DND-41 (cell line): ENCODE measurements at regions not wholly inside any gene's neighbourhood (a gene's known extent, or its start where the extent isn't known, plus 50 kb on each side); places are given as distances from the start of the nearest gene placed in this dataset.

Experiments
- ATAC-seq: fragments of 200-7000 bp; cut with Tn5 transposase; 3 replicates; pipeline ENCODE4 v1.9.1; 2021; ENCODE audit warnings: low read depth; ENCODE audit not compliant: insufficient read depth
- DNase-seq: peaks from one replicate; pipeline ENCODE4 v3.0.0-alpha.2; 2020
- H2AFZ ChIP-seq: 2 replicates; pipeline ENCODE4 v1.6.0; 2012; ENCODE audit warnings: low read depth, low read length
- H3K27ac ChIP-seq: 2 replicates; pipeline ENCODE4 v1.5.1; 2012; ENCODE audit warnings: low read length, inconsistent platforms
- H3K27me3 ChIP-seq: fragments of 200-600 bp; sonication (generic); 2 replicates; pipeline ENCODE4 v1.6.0; 2012; ENCODE audit warnings: low read length, mild to moderate bottlenecking, inconsistent platforms; ENCODE audit not compliant: insufficient read depth, poor library complexity
- H3K36me3 ChIP-seq: 2 replicates; pipeline ENCODE4 v1.5.1; 2012; ENCODE audit warnings: low read length, inconsistent platforms; ENCODE audit not compliant: insufficient read depth
- H3K4me1 ChIP-seq: 2 replicates; pipeline ENCODE4 v1.5.1; 2012; ENCODE audit warnings: mild to moderate bottlenecking, low read length; ENCODE audit not compliant: insufficient read depth
- H3K4me2 ChIP-seq: 2 replicates; pipeline ENCODE4 v1.6.0; 2012; ENCODE audit warnings: mild to moderate bottlenecking, moderate library complexity, low read length, inconsistent platforms; ENCODE audit not compliant: insufficient read depth
- H3K4me3 ChIP-seq, 2 experiments: fragments of 200-600 bp in 1 of 2; shearing (Covaris generic) in 1 of 2; 2 replicates each; pipeline ENCODE4 v1.5.1; 2012 to 2016; ENCODE audit warnings: inconsistent platforms in 2 of 2, low read length in 2 of 2, mild to moderate bottlenecking in 2 of 2, low read depth in 1 of 2, moderate library complexity in 1 of 2
- H3K79me2 ChIP-seq: 2 replicates; pipeline ENCODE4 v1.6.0; 2012; ENCODE audit warnings: low read length, inconsistent platforms; ENCODE audit not compliant: insufficient read depth
- H3K9ac ChIP-seq: 2 replicates; pipeline ENCODE4 v1.6.0; 2012; ENCODE audit warnings: low read depth, mild to moderate bottlenecking, inconsistent platforms, low read length, moderate library complexity
- H3K9me3 ChIP-seq: 2 replicates; pipeline ENCODE4 v1.5.1; 2012; ENCODE audit warnings: low read length, moderate library complexity, mild to moderate bottlenecking, inconsistent platforms; ENCODE audit not compliant: insufficient read depth, severe bottlenecking
- H4K20me1 ChIP-seq: 2 replicates; pipeline ENCODE4 v1.6.0; 2012; ENCODE audit warnings: low read length; ENCODE audit not compliant: insufficient read depth
- EZH2 ChIP-seq: IDR thresholded peaks from 3 replicates; pipeline ENCODE4 v1.6.1; 2012; ENCODE audit warnings: borderline replicate concordance, low read depth, mild to moderate bottlenecking, moderate library complexity, low read length, inconsistent platforms; ENCODE audit not compliant: severe bottlenecking
- TF ChIP-seq, protein P1 (sequence below): IDR thresholded peaks from 2 replicates; pipeline ENCODE4 v1.5.1; 2012; ENCODE audit warnings: borderline replicate concordance, low read length, moderate library complexity, mild to moderate bottlenecking; ENCODE audit not compliant: poor library complexity, severe bottlenecking; ENCODE audit errors: extremely low read depth

DNA sequence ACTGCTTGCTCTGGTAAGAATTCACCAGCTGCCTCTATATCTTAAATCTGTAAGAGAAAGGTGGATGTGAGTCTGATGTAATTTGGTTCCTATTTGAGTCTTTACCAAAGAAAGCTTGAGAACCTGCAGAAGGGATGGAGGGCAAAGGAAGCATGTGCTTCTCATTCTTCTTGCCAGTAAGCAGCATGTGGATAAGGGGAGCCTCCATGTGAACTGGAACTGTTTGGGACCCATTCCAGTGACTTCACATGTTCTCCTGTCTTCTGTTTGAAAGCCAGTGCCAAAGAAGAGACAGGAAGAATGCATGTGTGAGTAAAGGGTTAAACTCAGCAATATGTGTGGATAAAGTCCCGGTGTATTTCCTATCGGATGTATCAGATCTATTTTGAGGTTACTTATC lies 119.6 kb upstream of the ADGRL2 start:
- Histone ChIP-seq H3K4me3 (no peak overlapping the region), H3K27me3 (no peaks in the 10 kb centered on the region), H3K4me1 (no peaks in the 10 kb centered on the region), H3K79me2 (no peaks in the 10 kb centered on the region), H4K20me1 (no peaks in the 10 kb centered on the region), H3K4me2 (no peak overlapping the region), H3K9me3 (no peaks in the 10 kb centered on the region), H3K27ac (no peak overlapping the region), H3K9ac (no peak overlapping the region), H3K36me3 (no peaks in the 10 kb centered on the region), H2AFZ (no peak overlapping the region)
- no peak for DNase-seq
- no peak for ATAC-seq
- TF ChIP-seq EZH2: no peak
- TF ChIP-seq, protein P1, sequence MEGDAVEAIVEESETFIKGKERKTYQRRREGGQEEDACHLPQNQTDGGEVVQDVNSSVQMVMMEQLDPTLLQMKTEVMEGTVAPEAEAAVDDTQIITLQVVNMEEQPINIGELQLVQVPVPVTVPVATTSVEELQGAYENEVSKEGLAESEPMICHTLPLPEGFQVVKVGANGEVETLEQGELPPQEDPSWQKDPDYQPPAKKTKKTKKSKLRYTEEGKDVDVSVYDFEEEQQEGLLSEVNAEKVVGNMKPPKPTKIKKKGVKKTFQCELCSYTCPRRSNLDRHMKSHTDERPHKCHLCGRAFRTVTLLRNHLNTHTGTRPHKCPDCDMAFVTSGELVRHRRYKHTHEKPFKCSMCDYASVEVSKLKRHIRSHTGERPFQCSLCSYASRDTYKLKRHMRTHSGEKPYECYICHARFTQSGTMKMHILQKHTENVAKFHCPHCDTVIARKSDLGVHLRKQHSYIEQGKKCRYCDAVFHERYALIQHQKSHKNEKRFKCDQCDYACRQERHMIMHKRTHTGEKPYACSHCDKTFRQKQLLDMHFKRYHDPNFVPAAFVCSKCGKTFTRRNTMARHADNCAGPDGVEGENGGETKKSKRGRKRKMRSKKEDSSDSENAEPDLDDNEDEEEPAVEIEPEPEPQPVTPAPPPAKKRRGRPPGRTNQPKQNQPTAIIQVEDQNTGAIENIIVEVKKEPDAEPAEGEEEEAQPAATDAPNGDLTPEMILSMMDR: no peak

DNA sequence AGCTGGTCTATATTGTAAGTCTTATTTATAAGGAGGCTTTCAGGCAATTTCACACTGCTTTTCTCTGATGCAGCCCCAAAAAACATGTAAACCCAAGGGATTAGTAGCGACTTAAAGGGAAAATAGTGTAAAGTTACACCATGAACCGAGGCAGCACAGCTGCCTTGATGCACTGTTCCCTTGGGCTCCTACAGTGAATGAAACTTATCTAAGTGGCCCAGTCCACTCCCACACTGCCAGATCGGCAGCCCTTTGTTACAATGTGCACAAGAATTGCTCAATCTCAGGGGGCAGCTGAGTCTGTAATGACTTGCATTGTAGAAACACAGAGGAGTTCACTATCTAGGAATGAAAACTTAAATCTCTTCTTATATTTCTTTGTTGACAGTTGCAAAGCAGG lies 120.8 kb upstream of the ADGRL2 start:
- no peak for DNase-seq
- Histone ChIP-seq H3K4me2 (no peak overlapping the region), H3K27ac (no peak overlapping the region), H4K20me1 (no peaks in the 10 kb centered on the region), H3K79me2 (no peaks in the 10 kb centered on the region), H3K9me3 (no peaks in the 10 kb centered on the region), H3K27me3 (no peaks in the 10 kb centered on the region), H3K9ac (no peak overlapping the region), H2AFZ (no peak overlapping the region), H3K4me3 (no peak overlapping the region), H3K4me1 (no peaks in the 10 kb centered on the region), H3K36me3 (no peaks in the 10 kb centered on the region)
- ATAC-seq: no peak
- TF ChIP-seq EZH2: no peak
- TF ChIP-seq, protein P1: no peak

DNA sequence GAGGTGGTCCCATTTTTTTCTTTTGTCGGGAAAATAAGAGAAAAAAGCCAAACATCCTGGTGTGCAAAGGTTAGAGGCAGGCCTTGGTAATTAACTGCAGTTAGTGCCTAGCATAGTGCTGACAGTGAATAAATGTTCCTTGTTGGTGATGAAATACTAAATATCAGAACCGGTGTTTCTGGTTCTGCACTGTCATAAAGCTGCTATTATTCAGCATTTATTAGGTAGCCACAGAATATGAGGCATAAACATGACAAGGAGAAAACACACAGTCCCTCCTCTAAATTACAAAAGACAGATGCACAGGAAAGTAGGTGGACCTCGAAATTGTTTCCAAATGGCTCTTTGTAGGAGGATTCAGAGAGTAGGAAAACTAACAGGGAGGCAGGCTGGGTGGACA lies 122.0 kb upstream of the ADGRL2 start:
- H3K4me1 ChIP-seq: no peaks in the 10 kb centered on the region
- TF ChIP-seq, protein P1: no peak
- TF ChIP-seq EZH2: no peak
- no peak overlapping the region for H3K27ac ChIP-seq
- H3K27me3 ChIP-seq: no peaks in the 10 kb centered on the region
- no peak overlapping the region for H3K4me3 ChIP-seq
- no peak overlapping the region for H3K9ac ChIP-seq
- ATAC-seq: no peak
- H3K36me3 ChIP-seq: no peaks in the 10 kb centered on the region
- no peaks in the 10 kb centered on the region for H4K20me1 ChIP-seq
- no peaks in the 10 kb centered on the region for H3K9me3 ChIP-seq
- H3K79me2 ChIP-seq: no peaks in the 10 kb centered on the region
- no peak overlapping the region for H3K4me2 ChIP-seq
- H2AFZ ChIP-seq: no peak overlapping the region
- DNase-seq: no peak

DNA sequence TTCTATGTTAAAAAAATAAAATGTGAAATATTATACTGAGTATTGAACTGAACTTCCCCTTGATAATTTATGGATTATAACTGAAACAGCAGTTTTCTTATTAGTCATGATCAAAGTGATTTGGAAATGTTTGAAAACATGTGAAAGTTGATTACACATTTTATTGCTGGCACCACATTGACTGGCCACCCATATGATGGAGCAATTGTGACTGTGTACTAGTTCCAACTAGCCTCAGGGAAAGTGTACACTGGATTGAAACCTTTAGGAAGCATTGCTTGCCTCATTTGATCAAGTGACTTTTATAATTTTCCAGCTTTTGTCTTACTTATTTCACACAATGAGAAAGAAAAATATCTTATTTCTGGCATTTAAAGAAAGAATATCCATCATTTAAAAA lies 128.0 kb upstream of the ADGRL2 start:
- Histone ChIP-seq H3K79me2 (no peaks in the 10 kb centered on the region), H3K4me2 (no peak overlapping the region), H3K36me3 (no peaks in the 10 kb centered on the region), H3K9ac (no peak overlapping the region), H2AFZ (no peak overlapping the region), H3K9me3 (no peaks in the 10 kb centered on the region), H3K27me3 (no peaks in the 10 kb centered on the region), H3K4me1 (no peaks in the 10 kb centered on the region), H3K27ac (no peak overlapping the region), H4K20me1 (no peaks in the 10 kb centered on the region), H3K4me3 (no peak overlapping the region)
- no peak for ATAC-seq
- DNase-seq: no peak
- TF ChIP-seq, protein P1: no peak
- TF ChIP-seq EZH2: no peak
